HG03139 (cell line): ENCODE measurements at regions not wholly inside any gene's neighbourhood (a gene's known extent, or its start where the extent isn't known, plus 50 kb on each side); places are given as distances from the start of the nearest gene placed in this dataset.
"Not testable (repeated sequence)": the region's sequence is repeated elsewhere in the genome, so short reads cannot be mapped to it uniquely, and the experiment has no call there.

Experiments
- ATAC-seq: cut with Tn5 transposase; IDR thresholded peaks from one replicate; pipeline ENCODE4 v1.9.1; 2021; ENCODE audit not compliant: unreplicated experiment

GRCh38 chr7:19305698-19306097 is 160.5 kb upstream of the FERD3L start:
- ATAC-seq = no peak

- no peak for ATAC-seq
Observed at GRCh38 chr7:19304086-19304485, 158.9 kb upstream of the FERD3L start.

- no peak for ATAC-seq
Observed at GRCh38 chr7:19302731-19303130, 157.5 kb upstream of the FERD3L start.

DNA sequence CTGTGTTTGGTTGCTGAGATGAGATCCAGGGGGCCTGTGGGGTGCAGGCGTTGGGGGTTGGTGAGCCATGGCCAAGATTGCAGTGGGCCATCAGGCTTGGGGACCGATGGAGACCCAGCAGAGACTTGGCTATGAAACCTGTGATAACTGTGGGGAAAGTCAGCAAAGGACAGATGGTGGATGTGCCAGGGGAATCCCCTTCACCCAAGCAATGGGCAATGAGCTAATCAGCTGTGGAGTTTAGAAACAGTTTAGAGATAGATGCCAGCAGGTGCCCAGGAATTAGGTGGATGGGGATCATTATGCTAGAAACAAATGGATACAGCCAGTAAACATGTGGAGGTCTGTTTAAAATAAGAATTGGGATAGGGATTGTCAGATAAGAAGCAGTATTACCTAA is 151.4 kb upstream of the FERD3L start:
- ATAC-seq = no peak

GRCh38 chr7:19295376-19295775 is 150.2 kb upstream of the FERD3L start:
- ATAC-seq = no peak

DNA sequence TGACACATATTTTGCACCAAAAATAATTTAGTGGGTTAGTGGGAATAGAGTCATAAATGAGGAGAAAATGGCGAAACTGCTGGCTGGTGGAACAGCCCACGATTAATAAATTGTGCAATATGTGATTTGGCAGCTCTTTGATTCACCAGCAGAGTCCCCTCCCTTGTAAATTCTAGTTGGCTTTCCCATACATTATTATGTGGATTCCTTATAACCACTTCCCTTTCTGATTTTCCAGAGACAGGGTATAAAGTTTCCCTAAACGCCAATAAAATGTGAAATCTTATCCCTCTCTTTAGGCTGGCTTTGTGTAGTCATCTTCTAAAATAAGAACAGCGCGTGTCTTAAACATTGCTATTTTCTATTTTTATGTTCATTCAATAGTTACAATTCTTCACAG is 149.4 kb upstream of the FERD3L start:
- ATAC-seq = no peak

GRCh38 chr7:19293431-19293830 is 148.2 kb upstream of the FERD3L start:
- ATAC-seq = no peak

DNA sequence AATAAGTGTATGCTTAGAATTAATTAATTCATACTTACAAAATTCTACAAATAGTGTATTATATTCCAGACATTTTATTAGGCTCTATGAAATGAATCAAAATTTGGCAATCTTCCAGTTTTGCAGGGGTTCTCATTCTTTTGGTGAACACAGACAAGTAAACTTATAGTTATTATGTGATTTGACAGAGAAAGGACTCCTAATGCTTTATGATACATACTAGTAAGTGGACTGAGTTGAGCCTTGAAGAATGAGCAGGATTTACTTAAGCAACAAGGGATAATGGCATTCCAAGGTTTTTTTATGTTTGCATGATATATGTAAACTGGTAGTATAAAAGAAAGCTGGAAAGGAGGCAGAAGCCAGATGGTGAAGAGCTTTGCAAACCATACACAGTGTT is 145.7 kb upstream of the FERD3L start:
- ATAC-seq = no peak

- no peak for ATAC-seq
Observed at GRCh38 chr7:19290066-19290465, 144.8 kb upstream of the FERD3L start.

GRCh38 chr7:19284596-19285300 is 139.5 kb upstream of the FERD3L start:
- no peak for ATAC-seq

GRCh38 chr7:19284136-19284535 is 138.9 kb upstream of the FERD3L start:
- ATAC-seq = no peak

DNA sequence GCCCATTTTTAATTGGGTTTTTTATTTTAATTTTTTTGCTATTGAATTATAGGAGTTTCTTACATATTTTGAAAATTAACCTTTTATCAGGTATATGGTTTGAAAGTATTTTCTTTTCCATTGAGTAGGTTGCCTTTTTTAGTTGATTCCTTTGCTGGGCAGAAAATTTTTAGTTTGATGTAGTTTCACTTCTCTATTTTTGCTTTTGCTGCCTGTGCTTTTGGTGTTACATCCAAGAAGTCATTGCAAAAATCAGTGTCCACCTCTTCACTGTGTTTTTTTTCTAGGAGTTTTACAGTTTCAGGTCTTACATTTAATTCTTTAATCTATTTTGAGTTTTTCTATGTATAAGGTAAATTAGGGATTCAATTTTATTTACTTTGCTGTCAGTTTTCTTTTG is 129.8 kb upstream of the FERD3L start:
- no peak for ATAC-seq

DNA sequence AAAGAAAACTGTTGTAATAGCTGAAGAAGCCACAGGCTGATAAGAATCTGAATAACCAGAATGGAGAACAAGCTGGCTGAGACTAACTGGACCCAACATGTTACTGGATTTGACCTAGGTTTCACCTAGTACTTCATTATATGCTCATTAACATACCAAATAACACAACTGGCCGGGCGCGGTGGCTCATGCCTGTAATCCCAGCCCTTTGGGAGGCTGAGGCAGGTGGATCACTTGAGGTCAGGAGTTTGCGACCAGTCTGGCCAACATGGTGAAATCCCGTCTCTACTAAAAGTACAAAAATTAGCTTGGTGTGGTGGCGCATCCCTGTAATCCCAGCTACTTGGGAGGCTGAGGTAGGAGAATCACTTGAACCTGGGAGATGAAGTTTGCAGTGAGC is 127.1 kb upstream of the FERD3L start:
- ATAC-seq = not testable (repeated sequence)

GRCh38 chr7:19269301-19269700 is 124.1 kb upstream of the FERD3L start:
- no peak for ATAC-seq

- ATAC-seq = no peak
Observed at GRCh38 chr7:19268737-19269136, 123.5 kb upstream of the FERD3L start.

DNA sequence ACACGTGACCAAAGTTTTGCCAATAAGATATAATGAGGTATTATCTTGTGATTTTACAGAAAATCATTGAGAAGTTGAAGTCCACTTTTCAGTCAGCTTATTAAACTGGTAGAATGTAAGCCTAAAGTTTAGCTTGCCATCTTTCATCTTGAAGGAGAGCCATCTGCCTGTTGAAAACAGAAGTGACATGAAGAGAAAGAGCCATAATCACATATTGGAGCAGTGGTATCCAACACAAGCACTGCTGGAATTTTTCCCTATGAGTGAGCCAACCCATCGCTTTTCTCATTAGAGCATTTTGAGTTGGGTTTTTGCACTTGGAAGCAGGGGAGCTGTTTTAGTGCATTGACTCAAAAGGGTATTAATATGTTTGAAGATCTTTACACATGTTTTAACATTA is 117.6 kb upstream of the FERD3L start:
- ATAC-seq = no peak

DNA sequence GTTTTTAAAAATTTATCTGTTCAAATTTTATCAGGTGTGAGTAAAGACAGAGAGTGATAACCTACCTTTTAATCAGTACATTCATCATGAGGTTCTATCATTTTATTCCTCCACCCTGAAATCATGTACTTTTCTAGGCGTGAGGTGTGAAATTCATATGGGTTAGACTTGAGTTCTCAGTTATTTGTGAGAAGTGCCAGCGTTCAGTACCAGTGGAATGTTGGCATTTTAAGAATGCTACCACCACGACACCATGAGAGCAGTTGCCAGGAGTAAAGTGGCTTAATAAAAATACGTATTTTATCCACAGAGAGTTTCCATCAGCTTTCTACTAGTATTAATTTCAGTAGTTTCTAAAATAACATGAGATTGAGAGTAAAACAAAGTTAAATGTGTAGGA is 104.1 kb upstream of the FERD3L start:
- ATAC-seq = no peak

- ATAC-seq = no peak
Observed at GRCh38 chr7:19248681-19249080, 103.5 kb upstream of the FERD3L start.

- no peak for ATAC-seq
Observed at GRCh38 chr7:19248115-19248514, 102.9 kb upstream of the FERD3L start.

GRCh38 chr7:19247017-19247416 is 101.8 kb upstream of the FERD3L start:
- no peak for ATAC-seq

- ATAC-seq = no peak
Observed at GRCh38 chr7:19242246-19242645, 97.0 kb upstream of the FERD3L start.

- no peak for ATAC-seq
Observed at GRCh38 chr7:19239951-19240350, 94.7 kb upstream of the FERD3L start.

DNA sequence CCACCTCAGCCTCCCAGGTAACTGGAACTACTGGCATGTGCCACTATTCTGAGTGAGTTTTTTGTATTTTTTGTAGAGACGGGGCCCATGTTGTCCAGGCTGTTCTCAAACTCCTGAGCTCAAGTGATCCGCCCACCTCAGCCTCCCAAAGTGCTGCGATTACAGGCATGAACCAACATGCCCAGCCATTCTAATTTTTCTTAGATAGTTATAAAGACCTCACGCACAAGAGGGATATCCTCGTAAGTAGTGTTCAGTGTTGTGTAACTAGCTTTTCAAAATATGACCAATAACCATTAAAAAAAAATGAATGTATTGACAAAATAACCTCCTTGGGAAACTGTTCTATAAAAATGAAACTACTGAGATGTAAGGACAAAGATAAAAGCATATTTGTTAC is 90.5 kb upstream of the FERD3L start:
- no peak for ATAC-seq
